Trophoblast cell (in vitro differentiated cells and primary cell): ENCODE measurements at regions not wholly inside any gene's neighbourhood (a gene's known extent, or its start where the extent isn't known, plus 50 kb on each side); places are given as distances from the start of the nearest gene placed in this dataset.

Experiments used
- DNase-seq, 2 donors: peaks; one replicate each; pipeline ENCODE4 v3.0.0-alpha.2; 2016
- H2AFZ ChIP-seq: 2 replicates; pipeline ENCODE4 v1.6.1; 2013; ENCODE audit warnings: low read length, moderate library complexity, mild to moderate bottlenecking; ENCODE audit not compliant: insufficient read depth, poor library complexity
- H2AK5ac ChIP-seq: 2 replicates; pipeline ENCODE4 v1.6.1; 2013; ENCODE audit warnings: mild to moderate bottlenecking, low read length
- H2BK120ac ChIP-seq: 2 replicates; pipeline ENCODE4 v1.6.1; 2013; ENCODE audit warnings: low read length, mild to moderate bottlenecking, moderate library complexity; ENCODE audit not compliant: insufficient read depth, poor library complexity
- H2BK12ac ChIP-seq: 2 replicates; pipeline ENCODE4 v1.6.1; 2013; ENCODE audit warnings: mild to moderate bottlenecking, low read length, moderate library complexity
- H2BK5ac ChIP-seq: 2 replicates; pipeline ENCODE4 v1.6.1; 2013; ENCODE audit warnings: low read length, low read depth, moderate library complexity, mild to moderate bottlenecking; ENCODE audit not compliant: poor library complexity
- H3K14ac ChIP-seq: 2 replicates; pipeline ENCODE4 v1.6.1; 2013; ENCODE audit warnings: mild to moderate bottlenecking, low read length
- H3K18ac ChIP-seq: 2 replicates; pipeline ENCODE4 v1.6.1; 2013; ENCODE audit warnings: mild to moderate bottlenecking, low read length
- H3K23ac ChIP-seq: 2 replicates; pipeline ENCODE4 v1.6.1; 2013; ENCODE audit warnings: low read length
- H3K27ac ChIP-seq: 2 replicates; pipeline ENCODE4 v1.5.1; 2013; ENCODE audit warnings: low read depth, mild to moderate bottlenecking, inconsistent platforms, low read length, moderate library complexity
- H3K27me3 ChIP-seq: 2 replicates; pipeline ENCODE4 v1.6.1; 2013; ENCODE audit warnings: inconsistent platforms, mild to moderate bottlenecking, low read length, moderate library complexity; ENCODE audit not compliant: insufficient read depth
- H3K36me3 ChIP-seq, 2 experiments: 1 replicate in 1 of 2; 2 replicates in 1 of 2; pipeline ENCODE4 v1.6.1; 2013; ENCODE audit warnings: low read length in 2 of 2, mild to moderate bottlenecking in 2 of 2, moderate library complexity in 1 of 2; ENCODE audit not compliant: insufficient read depth in 2 of 2, control insufficient read depth in 1 of 2
- H3K4ac ChIP-seq: 2 replicates; pipeline ENCODE4 v1.6.1; 2013; ENCODE audit warnings: low read depth, mild to moderate bottlenecking, low read length, moderate library complexity
- H3K4me1 ChIP-seq, 2 experiments: 1 replicate in 1 of 2; 2 replicates in 1 of 2; pipeline ENCODE4 v1.6.1; 2013; ENCODE audit warnings: low read length in 2 of 2, mild to moderate bottlenecking in 2 of 2, moderate library complexity in 1 of 2; ENCODE audit not compliant: insufficient read depth in 2 of 2, control insufficient read depth in 1 of 2
- H3K4me2 ChIP-seq: 2 replicates; pipeline ENCODE4 v1.6.1; 2013; ENCODE audit warnings: inconsistent platforms, mild to moderate bottlenecking, low read length, moderate library complexity
- H3K4me3 ChIP-seq: 2 replicates; pipeline ENCODE4 v1.5.1; 2013; ENCODE audit warnings: mild to moderate bottlenecking, low read depth, low read length, inconsistent platforms
- H3K79me1 ChIP-seq: one replicate; pipeline ENCODE4 v1.6.1; 2013; ENCODE audit warnings: low read length
- H3K79me2 ChIP-seq: 2 replicates; pipeline ENCODE4 v1.6.1; 2013; ENCODE audit warnings: low read length, mild to moderate bottlenecking; ENCODE audit not compliant: control insufficient read depth, insufficient read depth, poor library complexity
- H3K9ac ChIP-seq: 2 replicates; pipeline ENCODE4 v1.6.1; 2013; ENCODE audit warnings: mild to moderate bottlenecking, low read length
- H3K9me3 ChIP-seq: 2 replicates; pipeline ENCODE4 v1.6.1; 2013; ENCODE audit warnings: low read depth, mild to moderate bottlenecking, control low read depth, inconsistent platforms, low read length; ENCODE audit not compliant: insufficient read depth
- H4K12ac ChIP-seq: 2 replicates; pipeline ENCODE4 v1.6.1; 2013; ENCODE audit warnings: low read depth, mild to moderate bottlenecking, low read length, moderate library complexity
- H4K8ac ChIP-seq: 2 replicates; pipeline ENCODE4 v1.6.1; 2013; ENCODE audit warnings: low read depth, mild to moderate bottlenecking, low read length, moderate library complexity
- H4K91ac ChIP-seq: one replicate; pipeline ENCODE4 v1.6.1; 2013; ENCODE audit warnings: low read depth, mild to moderate bottlenecking, low read length, moderate library complexity
- WGBS: extraction: QIAGEN DNeasy Blood & Tissue Kit; methylation state at CpG from one replicate; pipeline ENCODE4 v1.1.7; 2013; ENCODE audit warnings: missing lambda C conversion rate; ENCODE audit not compliant: insufficient read length, insufficient coverage; ENCODE audit errors: extremely low coverage; 5-methylcytosine and 5-hydroxymethylcytosine counted together

DNA sequence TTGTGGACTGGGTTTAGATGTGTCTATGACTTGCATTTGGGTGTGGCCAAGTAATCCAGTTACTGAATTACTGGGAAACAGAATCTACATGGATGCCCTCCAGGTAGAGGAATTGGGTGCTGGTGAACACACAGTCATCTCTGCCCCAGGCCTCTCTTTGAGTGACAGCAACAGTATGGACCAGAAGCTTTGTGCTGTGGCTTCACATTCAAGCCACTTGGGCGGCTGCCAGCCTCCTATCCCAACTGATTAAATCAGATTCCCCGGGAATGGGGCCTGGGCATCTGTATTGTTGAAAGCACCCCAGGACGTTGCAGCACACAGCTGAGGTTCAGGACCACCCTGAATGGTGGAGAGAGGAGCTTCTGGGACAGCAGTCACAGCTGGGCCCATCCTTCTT, 144.6 kb downstream of the DHX35 start:
- Histone ChIP-seq H3K79me2 (no peaks in the 10 kb centered on the region), H3K14ac (no peak overlapping the region), H3K9ac (no peak overlapping the region), H3K36me3 (no peaks in the 10 kb centered on the region), H4K91ac (no peak overlapping the region), H3K4me1 (no peaks in the 10 kb centered on the region), H3K18ac (no peak overlapping the region), H2BK5ac (no peak overlapping the region), H3K23ac (no peak overlapping the region), H3K79me1 (no peaks in the 10 kb centered on the region), H3K4me2 (no peak overlapping the region), H2AFZ (no peak overlapping the region), H2BK120ac (no peak overlapping the region), H4K12ac (no peak overlapping the region), H3K27ac (no peak overlapping the region), H3K4ac (no peak overlapping the region), H2AK5ac (no peak overlapping the region), H3K27me3 (no peaks in the 10 kb centered on the region), H3K4me3 (no peak overlapping the region), H2BK12ac (no peak overlapping the region), H4K8ac (no peak overlapping the region), H3K9me3 (peaks cover 3% of the 10 kb centered on the region)
- DNase-seq: no peak
- WGBS: no CpG with 5 or more reads among the region's 3 CpGs

DNA sequence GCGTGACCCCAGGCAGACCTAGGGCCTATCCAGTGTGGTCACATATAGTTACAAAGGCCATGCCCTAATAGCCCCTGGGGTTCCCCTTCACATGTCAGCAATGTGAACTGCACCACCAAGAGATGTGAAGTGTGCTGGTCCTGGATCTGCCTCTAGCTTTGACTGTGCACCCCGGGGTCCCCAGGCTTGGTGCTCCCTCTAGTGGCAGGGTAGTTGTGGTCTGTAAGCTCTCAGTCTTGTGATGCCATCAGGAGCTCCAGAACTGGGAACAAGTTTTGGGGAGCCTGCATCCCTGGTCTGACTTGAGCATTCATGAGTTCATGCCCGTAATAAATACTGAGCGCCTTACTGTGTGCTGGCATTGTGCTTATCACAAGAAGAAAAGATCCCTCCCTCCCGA, 143.4 kb downstream of the DHX35 start:
- Histone ChIP-seq H3K23ac (no peak overlapping the region), H2BK12ac (no peak overlapping the region), H3K27ac (no peak overlapping the region), H4K8ac (no peak overlapping the region), H3K4ac (no peak overlapping the region), H3K4me1 (no peaks in the 10 kb centered on the region), H3K79me1 (no peaks in the 10 kb centered on the region), H2BK120ac (no peak overlapping the region), H2AK5ac (no peak overlapping the region), H4K12ac (no peak overlapping the region), H3K18ac (no peak overlapping the region), H3K9ac (no peak overlapping the region), H2AFZ (no peak overlapping the region), H3K79me2 (no peaks in the 10 kb centered on the region), H3K9me3 (peaks cover 3% of the 10 kb centered on the region), H3K4me2 (no peak overlapping the region), H3K4me3 (no peak overlapping the region), H4K91ac (no peak overlapping the region), H3K27me3 (no peaks in the 10 kb centered on the region), H2BK5ac (no peak overlapping the region), H3K14ac (no peak overlapping the region), H3K36me3 (no peaks in the 10 kb centered on the region)
- no peak for DNase-seq
- WGBS: no CpG with 5 or more reads among the region's 5 CpGs

DNA sequence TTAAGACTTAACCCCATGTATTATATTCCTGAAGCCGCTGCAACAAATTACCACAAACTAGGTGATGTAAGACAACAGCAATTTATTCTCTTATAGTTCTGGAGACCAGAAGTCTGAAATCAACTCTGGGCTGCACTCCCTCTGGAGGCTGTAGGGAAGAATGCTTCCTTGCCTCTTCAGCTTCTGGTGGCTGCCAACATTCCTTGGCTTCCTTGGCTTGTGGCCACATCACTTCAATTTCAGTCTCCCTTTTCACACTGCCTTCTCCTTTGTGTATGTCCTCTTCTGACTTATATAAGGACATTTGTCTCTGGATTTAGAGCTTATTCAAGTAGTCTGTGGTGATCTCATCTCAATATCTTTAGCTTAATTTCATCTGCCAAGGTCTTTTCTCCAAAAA, 141.6 kb downstream of the DHX35 start:
- Histone ChIP-seq H2AK5ac (no peak overlapping the region), H4K12ac (no peak overlapping the region), H3K79me2 (no peaks in the 10 kb centered on the region), H3K9me3 (peaks cover 3% of the 10 kb centered on the region), H3K4ac (no peak overlapping the region), H3K4me2 (no peak overlapping the region), H4K8ac (no peak overlapping the region), H3K36me3 (no peaks in the 10 kb centered on the region), H3K23ac (no peak overlapping the region), H3K4me1 (no peaks in the 10 kb centered on the region), H3K9ac (no peak overlapping the region), H3K18ac (no peak overlapping the region), H3K4me3 (no peak overlapping the region), H3K14ac (no peak overlapping the region), H4K91ac (no peak overlapping the region), H2BK5ac (no peak overlapping the region), H2BK120ac (no peak overlapping the region), H3K27me3 (no peaks in the 10 kb centered on the region), H2BK12ac (no peak overlapping the region), H3K27ac (no peak overlapping the region), H3K79me1 (no peaks in the 10 kb centered on the region), H2AFZ (no peak overlapping the region)
- DNase-seq: peak in 1 of 2 donors; percentile 12
- WGBS: no CpG with 5 or more reads among the region's 1 CpG

DNA sequence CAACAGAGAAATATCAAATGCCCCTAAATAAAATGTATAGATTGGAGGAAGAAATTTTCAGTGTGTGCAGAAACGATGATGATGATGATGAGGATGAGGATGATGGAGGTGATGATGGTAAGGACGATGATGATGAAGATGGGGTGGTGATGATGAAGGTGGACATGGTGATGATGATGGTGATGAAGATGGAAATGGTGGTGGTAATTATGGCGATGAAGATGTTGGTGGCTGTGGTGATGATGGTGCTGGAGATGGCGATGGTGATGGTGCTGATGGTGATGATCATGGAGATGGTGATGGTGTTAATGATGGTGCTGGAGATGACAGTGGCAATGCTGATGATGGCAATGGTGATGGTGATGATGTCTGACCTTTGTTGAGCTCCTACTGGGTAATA, 141.2 kb downstream of the DHX35 start:
- WGBS: 100% methylated on average over 2 of the region's 4 CpGs
- no peak for DNase-seq
- H3K4me2 ChIP-seq: no peak overlapping the region

More for the DNA sequence above, 141.2 kb downstream of the DHX35 start:
- Histone ChIP-seq H3K4me1 (no peaks in the 10 kb centered on the region), H3K27ac (no peak overlapping the region), H3K23ac (no peak overlapping the region), H2BK12ac (no peak overlapping the region), H3K79me2 (no peaks in the 10 kb centered on the region), H3K9me3 (peaks cover 3% of the 10 kb centered on the region), H4K12ac (no peak overlapping the region), H3K27me3 (no peaks in the 10 kb centered on the region), H2AFZ (no peak overlapping the region), H4K91ac (no peak overlapping the region), H4K8ac (no peak overlapping the region), H3K18ac (no peak overlapping the region), H3K14ac (no peak overlapping the region), H2AK5ac (no peak overlapping the region), H2BK120ac (no peak overlapping the region), H2BK5ac (no peak overlapping the region), H3K79me1 (no peaks in the 10 kb centered on the region), H3K9ac (no peak overlapping the region), H3K4me3 (no peak overlapping the region), H3K4ac (no peak overlapping the region), H3K36me3 (no peaks in the 10 kb centered on the region)
